ENCODE measurements at regions not wholly inside any gene's neighbourhood (a gene's known extent, or its start where the extent isn't known, plus 50 kb on each side); places are given as distances from the start of the nearest gene placed in this dataset.

DNA sequence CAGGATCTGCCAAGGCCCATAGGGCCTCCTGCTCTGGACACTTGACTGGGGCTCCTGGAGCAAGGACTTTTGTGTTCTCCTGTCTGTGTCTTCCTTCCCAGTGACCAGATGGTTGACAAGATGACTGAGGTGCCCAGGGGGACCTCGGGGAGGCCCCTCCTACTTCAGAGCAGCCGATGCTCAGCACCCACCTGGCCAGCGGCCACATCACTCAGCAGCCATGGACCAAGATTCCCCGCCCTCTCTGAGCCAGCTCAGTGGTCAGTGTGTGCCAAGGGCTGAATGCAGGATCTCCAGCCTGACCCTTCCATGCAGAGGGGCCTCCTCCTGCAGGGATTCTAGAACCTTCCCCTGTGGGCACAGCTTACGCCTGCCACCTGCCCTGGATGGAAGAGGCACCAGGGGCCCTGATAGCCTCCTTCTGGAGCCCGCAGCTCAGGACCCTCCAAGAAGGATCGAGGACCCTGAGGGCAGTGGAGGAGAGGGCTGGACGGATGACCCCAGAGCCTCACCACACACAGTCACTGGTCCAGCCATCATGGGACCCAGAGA, 87.4 kb upstream of the GPC1 start:
- H2AFZ ChIP-seq (replicated peaks): no peak overlapping the region
- no peaks in the 10 kb centered on the region for H3K36me3 ChIP-seq
- TF ChIP-seq CTCF (IDR thresholded peaks at IDR 0.05) (no peak), EZH2phosphoT487 (IDR thresholded peaks at IDR 0.05) (no peak), EZH2 (IDR thresholded peaks at IDR 0.05) (no peak)
- H3K9me3 ChIP-seq (ENCODE audit: low read depth): no peaks in the 10 kb centered on the region
- H3K4me1 ChIP-seq: no peaks in the 10 kb centered on the region
- no peak for DNase-seq (ENCODE audit: low spot score)
- no peaks in the 10 kb centered on the region for H3K4me1 Mint-ChIP-seq
- H3K4me2 ChIP-seq: no peak overlapping the region
- H3K4me3 Mint-ChIP-seq: no peak overlapping the region
- peaks cover 10% of the 10 kb centered on the region for H3K27me3 Mint-ChIP-seq (ENCODE audit: insufficient read depth, low read depth)
- H4K20me1 ChIP-seq (ENCODE audit: low read depth): no peaks in the 10 kb centered on the region
- H3K27ac ChIP-seq: no peak overlapping the region
- no peaks in the 10 kb centered on the region for H3F3A ChIP-seq (ENCODE audit: low read depth)
- H3K27ac Mint-ChIP-seq: no peak overlapping the region
- peaks cover 20% of the 10 kb centered on the region for H3K9me3 Mint-ChIP-seq
- no peak overlapping the region for H3K9ac ChIP-seq
- peaks cover 1% of the 10 kb centered on the region for H3K36me3 Mint-ChIP-seq
- no peaks in the 10 kb centered on the region for H3K79me2 ChIP-seq (ENCODE audit: low read depth)
- H3K4me3 ChIP-seq: no peak overlapping the region
- no peaks in the 10 kb centered on the region for H3K27me3 ChIP-seq

DNA sequence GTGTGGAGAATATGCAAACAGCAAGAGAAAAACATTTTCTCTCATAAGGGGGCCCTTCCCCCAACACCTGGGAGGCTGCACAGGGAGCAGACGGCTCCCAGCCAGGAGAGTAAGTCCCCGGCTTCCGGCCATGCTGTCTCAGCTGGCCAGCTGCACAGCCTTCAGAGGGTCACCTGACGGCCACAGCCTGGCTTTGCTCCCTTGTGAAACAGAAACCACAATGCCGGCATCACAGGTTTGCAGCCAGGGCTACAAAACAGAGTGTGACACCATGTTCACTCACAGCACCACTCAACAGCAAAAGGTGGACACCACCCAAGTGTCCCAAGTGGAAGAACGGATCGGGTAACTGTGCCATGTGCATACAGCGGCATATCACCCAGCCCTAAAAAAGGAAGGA, 86.9 kb upstream of the GPC1 start:
- Histone ChIP-seq H3K4me2 (no peak overlapping the region), H3F3A (ENCODE audit: low read depth) (no peaks in the 10 kb centered on the region), H3K9ac (no peak overlapping the region), H3K79me2 (ENCODE audit: low read depth) (no peaks in the 10 kb centered on the region), H3K9me3 (ENCODE audit: low read depth) (no peaks in the 10 kb centered on the region), H3K4me1 (no peaks in the 10 kb centered on the region), H2AFZ (replicated peaks) (no peak overlapping the region), H3K27me3 (no peaks in the 10 kb centered on the region), H3K36me3 (no peaks in the 10 kb centered on the region), H4K20me1 (ENCODE audit: low read depth) (no peaks in the 10 kb centered on the region), H3K4me3 (no peak overlapping the region), H3K27ac (no peak overlapping the region)
- Mint-ChIP-seq H3K9me3 (peaks cover 16% of the 10 kb centered on the region), H3K4me1 (no peaks in the 10 kb centered on the region), H3K27ac (no peak overlapping the region), H3K4me3 (no peak overlapping the region), H3K36me3 (peaks cover 1% of the 10 kb centered on the region), H3K27me3 (ENCODE audit: insufficient read depth, low read depth) (peaks cover 10% of the 10 kb centered on the region)
- no peak for DNase-seq (ENCODE audit: low spot score)
- TF ChIP-seq EZH2phosphoT487 (IDR thresholded peaks at IDR 0.05) (no peak), EZH2 (IDR thresholded peaks at IDR 0.05) (no peak), CTCF (IDR thresholded peaks at IDR 0.05) (no peak)

- Histone ChIP-seq H3K4me3 (no peak overlapping the region), H4K20me1 (ENCODE audit: low read depth) (no peaks in the 10 kb centered on the region), H2AFZ (replicated peaks) (no peak overlapping the region), H3K27me3 (no peaks in the 10 kb centered on the region), H3K4me2 (no peak overlapping the region), H3K9me3 (ENCODE audit: low read depth) (no peaks in the 10 kb centered on the region), H3K27ac (no peak overlapping the region), H3K36me3 (no peaks in the 10 kb centered on the region), H3K79me2 (ENCODE audit: low read depth) (no peaks in the 10 kb centered on the region), H3K4me1 (no peaks in the 10 kb centered on the region), H3F3A (ENCODE audit: low read depth) (no peaks in the 10 kb centered on the region), H3K9ac (no peak overlapping the region)
- Mint-ChIP-seq H3K36me3 (peaks cover 1% of the 10 kb centered on the region), H3K4me1 (no peaks in the 10 kb centered on the region), H3K27ac (no peak overlapping the region), H3K27me3 (ENCODE audit: insufficient read depth, low read depth) (peaks cover 10% of the 10 kb centered on the region), H3K4me3 (no peak overlapping the region), H3K9me3 (peaks cover 10% of the 10 kb centered on the region)
- no peak for DNase-seq (ENCODE audit: low spot score)
- TF ChIP-seq EZH2phosphoT487 (IDR thresholded peaks at IDR 0.05) (no peak), CTCF (IDR thresholded peaks at IDR 0.05) (no peak), EZH2 (IDR thresholded peaks at IDR 0.05) (no peak)
These were observed 86.1 kb upstream of the GPC1 start for GRCh38 chr2:240349133-240350005.
